ENCODE measurements at regions not wholly inside any gene's neighbourhood (a gene's known extent, or its start where the extent isn't known, plus 50 kb on each side); places are given as distances from the start of the nearest gene placed in this dataset.

- TF ChIP-seq CTCF (IDR thresholded peaks at IDR 0.05 in 2 of 3, conservative IDR thresholded peaks at IDR 0.05 in 1 of 3; ENCODE audit: borderline replicate concordance in 1 of 3, insufficient read depth in 1 of 3, low read depth in 2 of 3, low read length in 2 of 3): no peak
- no peak for TF ChIP-seq ZFX (IDR thresholded peaks at IDR 0.05)
- TF ChIP-seq ZBTB33 (IDR thresholded peaks at IDR 0.05; ENCODE audit: extremely low read depth, insufficient replicate concordance, low read length): no peak
- TF ChIP-seq EGR1 (IDR thresholded peaks at IDR 0.05; ENCODE audit: low read depth): no peak
- TF ChIP-seq ELF1 (IDR thresholded peaks at IDR 0.05; ENCODE audit: borderline replicate concordance, low read depth): no peak
- TF ChIP-seq TCF7L2 (IDR thresholded peaks at IDR 0.05; ENCODE audit: borderline replicate concordance, extremely low read depth, insufficient read depth, insufficient read length): no peak
- no peak for TF ChIP-seq MAX (IDR thresholded peaks at IDR 0.05)
- no peak for TF ChIP-seq RAD21 (IDR thresholded peaks at IDR 0.05; ENCODE audit: low read depth)
- TF ChIP-seq FOSL1 (IDR thresholded peaks at IDR 0.05; ENCODE audit: low read depth): no peak
- no peak for TF ChIP-seq REST (IDR thresholded peaks at IDR 0.05; ENCODE audit: low read depth)
- no peak for TF ChIP-seq YY1 (IDR thresholded peaks at IDR 0.05; ENCODE audit: extremely low read depth, insufficient replicate concordance, low read depth, low read length)
- no peak for TF ChIP-seq EZH2 (IDR thresholded peaks at IDR 0.05)
- no peak overlapping the region for H3K9ac ChIP-seq (ENCODE audit: low read length)
- H3K9me3 ChIP-seq (ENCODE audit: control insufficient read depth in 1 of 2, insufficient read depth in 1 of 2, low read depth in 1 of 2, low read length in 2 of 2): no peaks in the 10 kb centered on the region
- intact Hi-C loops (cut with micrococcal nuclease): no loop called here
- H3K9me2 ChIP-seq (ENCODE audit: insufficient read depth): no peaks in the 10 kb centered on the region
- H3K4me3 ChIP-seq (replicated peaks in 1 of 2; ENCODE audit: low read depth in 1 of 2, low read length in 2 of 2): no peak overlapping the region
- no peak for ATAC-seq
- no TSS peak for BruUV-seq (replicated peaks)
- H3K27ac ChIP-seq (ENCODE audit: low read depth, low read length): no peak overlapping the region
- H2AFZ ChIP-seq (ENCODE audit: low read depth, low read length, poor library complexity, severe bottlenecking): no peak overlapping the region
- H3K27me3 ChIP-seq (ENCODE audit: insufficient read depth, low read length): no peaks in the 10 kb centered on the region
- H3K4me1 ChIP-seq (ENCODE audit: control insufficient read depth in 1 of 2, insufficient read depth in 2 of 2, low read length in 2 of 2): peaks cover 0 to 18% of the 10 kb centered on the region in 2 experiments; a peak in 2 of 4 replicates
- CTCF ChIA-PET: no interaction called here
- H3K79me2 ChIP-seq (ENCODE audit: insufficient read depth, low read length): no peaks in the 10 kb centered on the region
- no peak for DNase-seq (ENCODE audit: low read depth, low spot score)
- no peak overlapping the region for H3K4me2 ChIP-seq (ENCODE audit: low read length)
- RAD21 ChIA-PET (ENCODE audit: low non-redundant PET in 1 of 2, low total read pairs in 2 of 2, uncharacterized antibody in 2 of 2, unreplicated experiment in 2 of 2): no interaction called here
- H3K36me3 ChIP-seq (ENCODE audit: control insufficient read depth in 1 of 2, insufficient read depth in 2 of 2, low read length in 2 of 2): no peaks in the 10 kb centered on the region
- POLR2A ChIA-PET: no interaction called here
- H4K20me1 ChIP-seq (ENCODE audit: insufficient read depth): no peaks in the 10 kb centered on the region
These were observed 140.2 kb downstream of the MMUT start for GRCh38 chr6:49322861-49323260.
